PC-9 (cell line): ENCODE measurements at regions not wholly inside any gene's neighbourhood (a gene's known extent, or its start where the extent isn't known, plus 50 kb on each side); places are given as distances from the start of the nearest gene placed in this dataset.

Source experiments
- BruUV-seq: library from RNA; stranded (reverse); fragments of 400-500 nt; replicated peaks from 2 replicates; lab custom pipeline; 2021; lab: Mats Ljungman, UMichigan
- CTCF ChIA-PET: fragments of 300-600 bp; sonication (Branson Sonifier 250); formaldehyde crosslinking; loops from one replicate; lab custom pipeline; 2022; ENCODE audit warnings: antibody characterized with exemption; lab: Charles Lee
- POLR2A ChIA-PET: fragments of 300-600 bp; sonication (Branson Sonifier 250); formaldehyde crosslinking; loops from one replicate; lab custom pipeline; 2022; ENCODE audit warnings: antibody characterized with exemption; ENCODE audit not compliant: unreplicated experiment; lab: Charles Lee
- DNase-seq, 2 experiments: peaks; one replicate each; pipeline versions ENCODE4 v3.0.0 to v3.0.0-alpha.2; 2015 to 2022; ENCODE audit warnings: mixed read lengths in 1 of 2
- H2AFZ ChIP-seq: fragments of 200-600 bp; sonication (generic); 2 replicates; pipeline ENCODE4 v1.8.1; 2017; ENCODE audit warnings: antibody characterized with exemption
- H3F3A ChIP-seq: fragments of 200-600 bp; sonication (generic); 2 replicates; pipeline ENCODE4 v1.8.1; 2017; ENCODE audit warnings: antibody characterized with exemption, mild to moderate bottlenecking, low read depth; ENCODE audit not compliant: insufficient read depth
- H3K27ac ChIP-seq: fragments of 200-600 bp; sonication (generic); 2 replicates; pipeline ENCODE4 v1.6.1; 2016; ENCODE audit warnings: mixed run types
- H3K27me3 ChIP-seq: fragments of 200-600 bp; sonication (generic); 2 replicates; pipeline ENCODE4 v1.6.1; 2016; ENCODE audit warnings: low read depth, mixed run types; ENCODE audit not compliant: insufficient read depth
- H3K36me3 ChIP-seq: fragments of 200-600 bp; sonication (generic); 2 replicates; pipeline ENCODE4 v1.6.1; 2016; ENCODE audit warnings: low read depth, mixed run types
- H3K4me1 ChIP-seq: fragments of 200-600 bp; sonication (generic); replicated peaks from 2 replicates; pipeline ENCODE4 v1.6.1; 2016; ENCODE audit warnings: mixed run types; ENCODE audit not compliant: insufficient read depth
- H3K4me2 ChIP-seq: fragments of 200-600 bp; sonication (generic); 2 replicates; pipeline ENCODE4 v1.6.1; 2017; ENCODE audit warnings: mixed run types
- H3K4me3 ChIP-seq: fragments of 200-600 bp; sonication (generic); 2 replicates; pipeline ENCODE4 v1.6.1; 2016; ENCODE audit warnings: mixed run types
- H3K79me2 ChIP-seq: fragments of 200-600 bp; sonication (generic); 2 replicates; pipeline ENCODE4 v1.6.1; 2017; ENCODE audit warnings: low read depth, mixed run types
- H3K9me2 ChIP-seq: fragments of 200-600 bp; sonication (generic); 2 replicates; pipeline ENCODE4 v1.8.1; 2017; ENCODE audit warnings: mild to moderate bottlenecking; ENCODE audit not compliant: insufficient read depth
- H3K9me3 ChIP-seq: fragments of 200-600 bp; sonication (generic); 2 replicates; pipeline ENCODE4 v1.8.1; 2016; ENCODE audit warnings: low read depth; ENCODE audit not compliant: insufficient read depth
- H4K20me1 ChIP-seq: fragments of 200-600 bp; sonication (generic); 2 replicates; pipeline ENCODE4 v1.8.1; 2017; ENCODE audit not compliant: insufficient read depth
- CTCF ChIP-seq: fragments of 200-600 bp; sonication (generic); conservative IDR thresholded peaks from 2 replicates; pipeline ENCODE4 v1.6.1; 2017; ENCODE audit warnings: mixed run types, antibody characterized with exemption, mild to moderate bottlenecking, moderate library complexity
- EZH2 ChIP-seq: fragments of 200-600 bp; sonication (generic); IDR thresholded peaks from 2 replicates; pipeline ENCODE4 v1.8.0; 2017; ENCODE audit warnings: antibody characterized with exemption, low read depth
- intact Hi-C: fragments of 100-400 bp; cut with micrococcal nuclease; formaldehyde crosslinking; loops from one replicate; pipeline ENCODE4 v1.10.0; 2022; ENCODE audit not compliant: unreplicated experiment

GRCh38 chr2:47688561-47688960, 94.4 kb upstream of the MSH6 start:
- Histone ChIP-seq H3K4me2 (no peak overlapping the region), H3K79me2 (no peaks in the 10 kb centered on the region), H4K20me1 (no peaks in the 10 kb centered on the region), H3F3A (no peaks in the 10 kb centered on the region), H3K4me3 (no peak overlapping the region), H3K27me3 (no peaks in the 10 kb centered on the region), H3K36me3 (no peaks in the 10 kb centered on the region), H3K4me1 (no peaks in the 10 kb centered on the region), H2AFZ (no peak overlapping the region), H3K9me2 (no peaks in the 10 kb centered on the region), H3K9me3 (no peaks in the 10 kb centered on the region), H3K27ac (no peak overlapping the region)
- ChIA-PET POLR2A (no interaction called here), CTCF (no interaction called here)
- BruUV-seq: no TSS peak
- no peak for TF ChIP-seq EZH2
- no peak for TF ChIP-seq CTCF
- peak in 1 of 2 experiments; percentile 28 for DNase-seq
- intact Hi-C loops: no loop called here

- Histone ChIP-seq H3K9me3 (no peaks in the 10 kb centered on the region), H3K27me3 (no peaks in the 10 kb centered on the region), H4K20me1 (no peaks in the 10 kb centered on the region), H2AFZ (no peak overlapping the region), H3F3A (no peaks in the 10 kb centered on the region), H3K4me2 (no peak overlapping the region), H3K4me3 (no peak overlapping the region), H3K79me2 (no peaks in the 10 kb centered on the region), H3K9me2 (no peaks in the 10 kb centered on the region), H3K4me1 (no peaks in the 10 kb centered on the region), H3K36me3 (no peaks in the 10 kb centered on the region), H3K27ac (no peak overlapping the region)
- CTCF ChIA-PET: no interaction called here
- DNase-seq: no peak
- BruUV-seq: no TSS peak
- no peak for TF ChIP-seq CTCF
- no peak for TF ChIP-seq EZH2
- intact Hi-C loops: no loop called here
- POLR2A ChIA-PET: no interaction called here
These were observed 95.1 kb upstream of the MSH6 start for GRCh38 chr2:47687856-47688255.

GRCh38 chr2:47686018-47686417, 96.9 kb upstream of the MSH6 start:
- Histone ChIP-seq H3K36me3 (no peaks in the 10 kb centered on the region), H2AFZ (no peak overlapping the region), H3K9me2 (no peaks in the 10 kb centered on the region), H3K9me3 (no peaks in the 10 kb centered on the region), H3K27me3 (no peaks in the 10 kb centered on the region), H4K20me1 (no peaks in the 10 kb centered on the region), H3K4me3 (no peak overlapping the region), H3K4me1 (no peaks in the 10 kb centered on the region), H3K27ac (no peak overlapping the region), H3K79me2 (no peaks in the 10 kb centered on the region), H3F3A (no peaks in the 10 kb centered on the region), H3K4me2 (no peak overlapping the region)
- CTCF ChIA-PET: interaction anchor here (0.6 kb wide), 2 partner anchors 9 to 143 kb away, joined by 4 to 10 read pairs; no protein-coding TSS in a partner anchor
- no peak for DNase-seq
- TF ChIP-seq CTCF (no peak), EZH2 (no peak)
- no TSS peak for BruUV-seq
- intact Hi-C loops: no loop called here
- POLR2A ChIA-PET: no interaction called here
